ENCODE measurements at regions not wholly inside any gene's neighbourhood (a gene's known extent, or its start where the extent isn't known, plus 50 kb on each side); places are given as distances from the start of the nearest gene placed in this dataset.

GRCh38 chr1:221945669-221946068 is 203.8 kb upstream of the DUSP10 start:
- H2AFZ ChIP-seq (ENCODE audit: low read length) = no peak overlapping the region
- no peak overlapping the region for H3K4me2 ChIP-seq (ENCODE audit: insufficient read depth, low read length)
- H3K27ac ChIP-seq (ENCODE audit: low read depth, low read length) = no peak overlapping the region
- no peak for DNase-seq (ENCODE audit: insufficient read length, low spot score, missing footprints)
- TF ChIP-seq, protein P1, sequence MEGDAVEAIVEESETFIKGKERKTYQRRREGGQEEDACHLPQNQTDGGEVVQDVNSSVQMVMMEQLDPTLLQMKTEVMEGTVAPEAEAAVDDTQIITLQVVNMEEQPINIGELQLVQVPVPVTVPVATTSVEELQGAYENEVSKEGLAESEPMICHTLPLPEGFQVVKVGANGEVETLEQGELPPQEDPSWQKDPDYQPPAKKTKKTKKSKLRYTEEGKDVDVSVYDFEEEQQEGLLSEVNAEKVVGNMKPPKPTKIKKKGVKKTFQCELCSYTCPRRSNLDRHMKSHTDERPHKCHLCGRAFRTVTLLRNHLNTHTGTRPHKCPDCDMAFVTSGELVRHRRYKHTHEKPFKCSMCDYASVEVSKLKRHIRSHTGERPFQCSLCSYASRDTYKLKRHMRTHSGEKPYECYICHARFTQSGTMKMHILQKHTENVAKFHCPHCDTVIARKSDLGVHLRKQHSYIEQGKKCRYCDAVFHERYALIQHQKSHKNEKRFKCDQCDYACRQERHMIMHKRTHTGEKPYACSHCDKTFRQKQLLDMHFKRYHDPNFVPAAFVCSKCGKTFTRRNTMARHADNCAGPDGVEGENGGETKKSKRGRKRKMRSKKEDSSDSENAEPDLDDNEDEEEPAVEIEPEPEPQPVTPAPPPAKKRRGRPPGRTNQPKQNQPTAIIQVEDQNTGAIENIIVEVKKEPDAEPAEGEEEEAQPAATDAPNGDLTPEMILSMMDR (IDR thresholded peaks at IDR 0.05; ENCODE audit: extremely low read depth, low read depth, low read length) = no peak
- no peak overlapping the region for H3K4me3 ChIP-seq (ENCODE audit: insufficient read depth, low read length)
- H3K9me3 ChIP-seq (ENCODE audit: low read depth, low read length) = no peaks in the 10 kb centered on the region
- H3K36me3 ChIP-seq (ENCODE audit: insufficient read depth, low read length) = no peaks in the 10 kb centered on the region
- no peaks in the 10 kb centered on the region for H3K79me2 ChIP-seq (ENCODE audit: insufficient read depth, low read length)
- H3K27me3 ChIP-seq (ENCODE audit: insufficient read depth, low read length) = no peaks in the 10 kb centered on the region
- no peaks in the 10 kb centered on the region for H3K4me1 ChIP-seq (ENCODE audit: insufficient read depth, low read length)
- H4K20me1 ChIP-seq (ENCODE audit: insufficient read depth, low read length) = no peaks in the 10 kb centered on the region

- no peak for DNase-seq (ENCODE audit: insufficient read length, low spot score, missing footprints)
- H3K27ac ChIP-seq (ENCODE audit: low read depth, low read length) = no peak overlapping the region
- no peak overlapping the region for H3K4me3 ChIP-seq (ENCODE audit: insufficient read depth, low read length)
- no peaks in the 10 kb centered on the region for H3K27me3 ChIP-seq (ENCODE audit: insufficient read depth, low read length)
- no peaks in the 10 kb centered on the region for H3K9me3 ChIP-seq (ENCODE audit: low read depth, low read length)
- H3K36me3 ChIP-seq (ENCODE audit: insufficient read depth, low read length) = no peaks in the 10 kb centered on the region
- no peaks in the 10 kb centered on the region for H3K79me2 ChIP-seq (ENCODE audit: insufficient read depth, low read length)
- no peak overlapping the region for H2AFZ ChIP-seq (ENCODE audit: low read length)
- no peak overlapping the region for H3K4me2 ChIP-seq (ENCODE audit: insufficient read depth, low read length)
- TF ChIP-seq, protein P1 (IDR thresholded peaks at IDR 0.05; ENCODE audit: extremely low read depth, low read depth, low read length) = no peak
- H4K20me1 ChIP-seq (ENCODE audit: insufficient read depth, low read length) = no peaks in the 10 kb centered on the region
- no peaks in the 10 kb centered on the region for H3K4me1 ChIP-seq (ENCODE audit: insufficient read depth, low read length)
Measured at GRCh38 chr1:221944247-221944870, 202.5 kb upstream of the DUSP10 start.

- no peak for DNase-seq (ENCODE audit: insufficient read length, low spot score, missing footprints)
- Histone ChIP-seq H3K4me2 (ENCODE audit: insufficient read depth, low read length) (no peak overlapping the region), H3K4me3 (ENCODE audit: insufficient read depth, low read length) (no peak overlapping the region), H4K20me1 (ENCODE audit: insufficient read depth, low read length) (no peaks in the 10 kb centered on the region), H3K4me1 (ENCODE audit: insufficient read depth, low read length) (no peaks in the 10 kb centered on the region), H3K27ac (ENCODE audit: low read depth, low read length) (no peak overlapping the region), H3K79me2 (ENCODE audit: insufficient read depth, low read length) (no peaks in the 10 kb centered on the region), H3K9me3 (ENCODE audit: low read depth, low read length) (no peaks in the 10 kb centered on the region), H3K36me3 (ENCODE audit: insufficient read depth, low read length) (no peaks in the 10 kb centered on the region), H2AFZ (ENCODE audit: low read length) (no peak overlapping the region), H3K27me3 (ENCODE audit: insufficient read depth, low read length) (no peaks in the 10 kb centered on the region)
- TF ChIP-seq, protein P1 (IDR thresholded peaks at IDR 0.05; ENCODE audit: extremely low read depth, low read depth, low read length) = no peak
Measured at GRCh38 chr1:221940631-221941030, 198.7 kb upstream of the DUSP10 start.

- H3K4me2 ChIP-seq (ENCODE audit: insufficient read depth, low read length) = no peak overlapping the region
- no peaks in the 10 kb centered on the region for H4K20me1 ChIP-seq (ENCODE audit: insufficient read depth, low read length)
- no peaks in the 10 kb centered on the region for H3K79me2 ChIP-seq (ENCODE audit: insufficient read depth, low read length)
- TF ChIP-seq, protein P1 (IDR thresholded peaks at IDR 0.05; ENCODE audit: extremely low read depth, low read depth, low read length) = no peak
- H2AFZ ChIP-seq (ENCODE audit: low read length) = no peak overlapping the region
- DNase-seq (ENCODE audit: insufficient read length, low spot score, missing footprints) = no peak
- no peaks in the 10 kb centered on the region for H3K36me3 ChIP-seq (ENCODE audit: insufficient read depth, low read length)
- H3K4me1 ChIP-seq (ENCODE audit: insufficient read depth, low read length) = no peaks in the 10 kb centered on the region
- H3K27me3 ChIP-seq (ENCODE audit: insufficient read depth, low read length) = no peaks in the 10 kb centered on the region
- no peaks in the 10 kb centered on the region for H3K9me3 ChIP-seq (ENCODE audit: low read depth, low read length)
- no peak overlapping the region for H3K27ac ChIP-seq (ENCODE audit: low read depth, low read length)
- no peak overlapping the region for H3K4me3 ChIP-seq (ENCODE audit: insufficient read depth, low read length)
Measured at GRCh38 chr1:221939607-221940006, 197.7 kb upstream of the DUSP10 start.
